Heart left ventricle (tissue), 13 donors: ENCODE measurements at regions not wholly inside any gene's neighbourhood (a gene's known extent, or its start where the extent isn't known, plus 50 kb on each side); places are given as distances from the start of the nearest gene placed in this dataset.

Experiments
- CTCF ChIP-seq, 12 donors: fragments of 200-600 bp; sonication (generic) in 4 of 12; IDR thresholded peaks; one replicate each; pipeline versions ENCODE4 v1.5.0 to v1.8.0; 2018 to 2022; ENCODE audit warnings: antibody characterized with exemption in 12 of 12, mild to moderate bottlenecking in 5 of 12
- POLR2A ChIP-seq, 2 donors: fragments of 450-650 bp; IDR thresholded peaks; one replicate each; pipeline ENCODE4 v1.6.1; 2017; ENCODE audit warnings: antibody characterized with exemption in 2 of 2, mild to moderate bottlenecking in 2 of 2, moderate library complexity in 2 of 2
- donor health status: ischemic (EF 13 %, LVEDD 7.1; RV severe dilation, severe dysfunction).
- donor health status: DM: no; HTN: yes; CAD: no.
- donor health status: DM: no; HTN: no; CAD: no.
- donor health status: ischemic (EF 25% LVEDD 6.9; RV normal size, moderate dysfunction).
- donor health status: ischemic (EF 25% LVEDD 5.7; RV mildly dilated, moderate dysfunction).
- donor health status: ischemic (EF 35%, LVEDD 5.7; RV mildly dilated, moderate dysfunction).
- donor health status: nonischemic (EF 11% LVEDD 7.7; RV severe dilation, severe dysfunction).
- donor health status: DM: yes; HTN: yes; CAD: no.
- donor health status: PGD.
- donor health status: ischemic (EF 29% LVEDD 5.4; RV normal size, mild dysfunction).
- donor health status: nonischemic (EF 23%, LVEDD 6.1; RV moderate dilation, normal function).

DNA sequence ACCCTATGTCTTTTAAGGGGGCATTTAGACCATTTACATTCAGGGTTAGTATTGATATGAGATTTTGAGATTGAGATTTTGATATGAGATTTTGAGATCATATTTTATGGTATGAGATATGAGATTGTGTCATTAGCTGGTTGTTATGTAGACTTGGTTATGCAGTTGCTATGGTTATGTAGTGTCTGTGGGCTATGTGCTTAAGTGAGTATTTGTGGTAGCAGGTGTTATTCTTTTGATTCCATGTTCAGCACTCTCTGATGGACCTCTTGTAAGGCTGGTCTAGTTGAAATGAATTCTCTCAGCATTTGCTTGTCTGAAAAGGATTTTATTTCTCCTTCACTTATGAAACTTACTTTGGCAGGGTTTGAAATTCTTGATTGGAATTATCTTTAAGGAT is 225.4 kb downstream of the SATB1 start:
- no peak for TF ChIP-seq POLR2A (IDR thresholded peaks at IDR 0.05)
- no peak for TF ChIP-seq CTCF (IDR thresholded peaks at IDR 0.05)
